ENCODE measurements at regions not wholly inside any gene's neighbourhood (a gene's known extent, or its start where the extent isn't known, plus 50 kb on each side); places are given as distances from the start of the nearest gene placed in this dataset.

DNA sequence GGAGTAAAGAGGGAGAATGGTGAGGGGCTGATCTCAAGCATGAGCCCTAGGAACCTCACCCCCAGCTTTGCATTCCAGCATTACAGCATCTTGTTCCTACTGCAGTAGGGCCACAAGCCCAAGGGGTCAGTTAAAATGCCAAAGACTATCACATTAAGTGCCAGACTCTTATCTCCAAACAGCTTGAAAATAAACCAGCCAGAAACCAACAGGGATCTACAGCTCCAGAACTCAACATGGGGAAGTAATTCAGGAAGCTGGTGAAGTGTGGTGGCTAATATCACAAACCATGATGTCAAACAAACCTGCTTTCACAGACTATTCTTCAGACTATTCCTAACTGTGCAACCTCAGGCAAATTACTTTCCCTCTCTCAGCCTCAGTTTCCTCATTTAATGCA is 278.3 kb downstream of the TNS1 start:
- H3K4me3 ChIP-seq (ENCODE audit: low read depth in 1 of 2, low read length in 2 of 2), result no peak overlapping the region
- H3K36me3 ChIP-seq (ENCODE audit: control insufficient read depth in 2 of 2, insufficient read depth in 2 of 2, low read length in 1 of 2), result no peaks in the 10 kb centered on the region
- H3K4me1 ChIP-seq (ENCODE audit: control insufficient read depth in 2 of 2, insufficient read depth in 2 of 2, low read length in 1 of 2), result no peaks in the 10 kb centered on the region
- no peaks in the 10 kb centered on the region for H3K27me3 ChIP-seq (ENCODE audit: control insufficient read depth in 1 of 2, insufficient read depth in 2 of 2, low read length in 2 of 2)
- no peaks in the 10 kb centered on the region for H3K9me3 ChIP-seq (ENCODE audit: control insufficient read depth in 2 of 2, insufficient read depth in 1 of 2, low read depth in 1 of 2, low read length in 1 of 2)
- H3K27ac ChIP-seq (ENCODE audit: low read depth in 2 of 2, low read length in 1 of 2), result no peak overlapping the region

GRCh38 chr2:217723981-217724380 is 278.8 kb downstream of the TNS1 start:
- 95 to 96% methylated on average over 9 of the region's 9 CpGs for WGBS, 2 donors
- no peak overlapping the region for H3K27ac ChIP-seq (ENCODE audit: low read depth in 2 of 2, low read length in 1 of 2)
- no peaks in the 10 kb centered on the region for H3K9me3 ChIP-seq (ENCODE audit: control insufficient read depth in 2 of 2, insufficient read depth in 1 of 2, low read depth in 1 of 2, low read length in 1 of 2)
- no peaks in the 10 kb centered on the region for H3K36me3 ChIP-seq (ENCODE audit: control insufficient read depth in 2 of 2, insufficient read depth in 2 of 2, low read length in 1 of 2)
- H3K4me3 ChIP-seq (ENCODE audit: low read depth in 1 of 2, low read length in 2 of 2), result no peak overlapping the region
- H3K27me3 ChIP-seq (ENCODE audit: control insufficient read depth in 1 of 2, insufficient read depth in 2 of 2, low read length in 2 of 2), result no peaks in the 10 kb centered on the region
- no peaks in the 10 kb centered on the region for H3K4me1 ChIP-seq (ENCODE audit: control insufficient read depth in 2 of 2, insufficient read depth in 2 of 2, low read length in 1 of 2)

DNA sequence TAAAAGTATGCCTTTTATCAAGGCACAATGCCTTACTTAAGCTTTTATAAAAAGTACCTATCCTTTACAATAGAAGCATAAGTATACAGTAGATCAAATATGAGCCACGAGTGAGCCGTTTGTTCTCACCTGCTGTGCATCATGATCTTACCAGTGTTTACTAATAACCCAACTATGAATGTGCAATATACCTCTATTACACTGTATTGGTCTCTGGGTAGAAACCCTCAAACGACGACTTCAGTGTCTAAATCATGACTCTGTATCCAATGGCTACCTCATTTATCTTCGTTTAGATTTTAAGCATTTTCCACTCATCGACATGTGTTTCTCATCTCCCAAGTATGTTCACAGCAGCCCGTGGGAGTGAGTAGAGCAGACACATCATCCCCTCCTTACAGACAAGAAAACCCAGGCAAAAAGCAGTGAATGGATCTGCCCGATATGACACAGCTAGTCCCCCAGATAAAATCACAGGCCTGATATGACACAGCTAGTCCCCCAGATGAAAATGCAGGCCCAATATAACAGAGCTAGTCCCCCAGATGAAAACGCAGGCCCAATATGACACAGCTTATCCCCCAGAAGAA is 279.8 kb downstream of the TNS1 start:
- Histone ChIP-seq H3K9me3 (ENCODE audit: control insufficient read depth in 2 of 2, insufficient read depth in 1 of 2, low read depth in 1 of 2, low read length in 1 of 2) (no peaks in the 10 kb centered on the region), H3K4me3 (ENCODE audit: low read depth in 1 of 2, low read length in 2 of 2) (no peak overlapping the region), H3K27me3 (ENCODE audit: control insufficient read depth in 1 of 2, insufficient read depth in 2 of 2, low read length in 2 of 2) (no peaks in the 10 kb centered on the region), H3K36me3 (ENCODE audit: control insufficient read depth in 2 of 2, insufficient read depth in 2 of 2, low read length in 1 of 2) (no peaks in the 10 kb centered on the region), H3K27ac (ENCODE audit: low read depth in 2 of 2, low read length in 1 of 2) (no peak overlapping the region), H3K4me1 (ENCODE audit: control insufficient read depth in 2 of 2, insufficient read depth in 2 of 2, low read length in 1 of 2) (no peaks in the 10 kb centered on the region)
- WGBS, 2 donors, result 75 to 81% methylated on average over 9 of the region's 9 CpGs

GRCh38 chr2:217717646-217718045 is 285.1 kb downstream of the TNS1 start:
- Histone ChIP-seq H3K27ac (ENCODE audit: low read depth in 2 of 2, low read length in 1 of 2) (no peak overlapping the region), H3K36me3 (ENCODE audit: control insufficient read depth in 2 of 2, insufficient read depth in 2 of 2, low read length in 1 of 2) (no peaks in the 10 kb centered on the region), H3K4me1 (ENCODE audit: control insufficient read depth in 2 of 2, insufficient read depth in 2 of 2, low read length in 1 of 2) (peaks cover 0 to 10% of the 10 kb centered on the region in 2 donors), H3K9me3 (ENCODE audit: control insufficient read depth in 2 of 2, insufficient read depth in 1 of 2, low read depth in 1 of 2, low read length in 1 of 2) (no peaks in the 10 kb centered on the region), H3K4me3 (ENCODE audit: low read depth in 1 of 2, low read length in 2 of 2) (no peak overlapping the region), H3K27me3 (ENCODE audit: control insufficient read depth in 1 of 2, insufficient read depth in 2 of 2, low read length in 2 of 2) (no peaks in the 10 kb centered on the region)
- WGBS, 2 donors, result 95% methylated on average over 10 of the region's 10 CpGs

DNA sequence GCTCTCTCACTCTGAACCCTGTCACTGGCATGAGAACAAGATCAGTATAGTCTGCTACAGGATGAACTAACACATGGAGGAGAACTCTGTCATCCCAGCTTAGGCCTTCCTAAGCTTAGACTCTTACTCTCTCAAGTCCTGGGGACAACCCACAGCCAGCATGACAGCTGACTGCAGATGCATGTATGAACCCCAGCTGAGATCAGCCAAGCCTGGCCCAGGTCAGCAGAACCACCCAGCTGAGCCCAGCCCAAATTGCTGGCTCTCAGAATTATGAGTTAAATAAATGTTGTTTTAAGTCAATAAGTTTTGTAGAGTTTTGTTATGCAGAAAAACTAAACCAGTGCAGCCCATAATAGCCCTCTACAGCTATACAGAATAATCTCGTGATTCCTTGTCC is 287.3 kb downstream of the TNS1 start:
- H3K27ac ChIP-seq (ENCODE audit: low read depth in 2 of 2, low read length in 1 of 2), result no peak overlapping the region
- WGBS, 2 donors, result 80 to 81% methylated on average over 1 of the region's 1 CpG
- H3K36me3 ChIP-seq (ENCODE audit: control insufficient read depth in 2 of 2, insufficient read depth in 2 of 2, low read length in 1 of 2), result no peaks in the 10 kb centered on the region
- H3K4me1 ChIP-seq (ENCODE audit: control insufficient read depth in 2 of 2, insufficient read depth in 2 of 2, low read length in 1 of 2), result peaks cover 0 to 17% of the 10 kb centered on the region in 2 donors
- no peaks in the 10 kb centered on the region for H3K27me3 ChIP-seq (ENCODE audit: control insufficient read depth in 1 of 2, insufficient read depth in 2 of 2, low read length in 2 of 2)
- no peak overlapping the region for H3K4me3 ChIP-seq (ENCODE audit: low read depth in 1 of 2, low read length in 2 of 2)
- H3K9me3 ChIP-seq (ENCODE audit: control insufficient read depth in 2 of 2, insufficient read depth in 1 of 2, low read depth in 1 of 2, low read length in 1 of 2), result no peaks in the 10 kb centered on the region

DNA sequence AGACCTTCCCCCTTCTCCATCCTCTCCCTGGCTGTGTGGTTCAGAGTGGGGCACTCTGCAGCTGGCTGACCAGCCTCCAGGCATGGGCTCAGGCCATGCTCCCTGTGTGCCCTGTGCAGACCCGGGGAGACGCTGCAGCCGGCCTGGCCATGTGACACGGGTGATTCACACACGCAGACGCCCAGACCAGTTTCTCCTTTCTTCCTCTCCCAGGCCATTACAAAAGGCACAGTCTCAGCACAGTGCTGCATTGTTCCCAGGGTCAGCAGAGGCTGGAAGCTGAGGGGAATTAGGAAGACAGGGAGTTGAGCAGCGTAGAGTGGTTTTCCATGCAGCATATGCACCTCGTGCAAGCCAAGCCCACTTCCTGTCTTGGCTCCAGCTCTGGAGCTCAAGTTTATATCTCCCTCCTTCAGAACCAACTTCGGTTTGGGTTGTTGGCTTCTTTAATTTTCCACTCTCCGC is 288.5 kb downstream of the TNS1 start:
- Histone ChIP-seq H3K27ac (ENCODE audit: low read depth in 2 of 2, low read length in 1 of 2) (peak overlapping the region; percentile 48 to 67), H3K4me1 (ENCODE audit: control insufficient read depth in 2 of 2, insufficient read depth in 2 of 2, low read length in 1 of 2) (peaks cover 0 to 24% of the 10 kb centered on the region in 2 donors)
- 37 to 45% methylated on average over 10 of the region's 10 CpGs for WGBS, 2 donors

GRCh38 chr2:217713395-217714286 is 289.2 kb downstream of the TNS1 start:
- no peaks in the 10 kb centered on the region for H3K9me3 ChIP-seq (ENCODE audit: control insufficient read depth in 2 of 2, insufficient read depth in 1 of 2, low read depth in 1 of 2, low read length in 1 of 2)
- WGBS, 2 donors, result 40 to 42% methylated on average over 16 of the region's 16 CpGs
- H3K27me3 ChIP-seq (ENCODE audit: control insufficient read depth in 1 of 2, insufficient read depth in 2 of 2, low read length in 2 of 2), result no peaks in the 10 kb centered on the region
- H3K27ac ChIP-seq (ENCODE audit: low read depth in 2 of 2, low read length in 1 of 2), result peak overlapping the region; percentile 5 to 70
- no peak overlapping the region for H3K4me3 ChIP-seq (ENCODE audit: low read depth in 1 of 2, low read length in 2 of 2)
- H3K36me3 ChIP-seq (ENCODE audit: control insufficient read depth in 2 of 2, insufficient read depth in 2 of 2, low read length in 1 of 2), result no peaks in the 10 kb centered on the region
- H3K4me1 ChIP-seq (ENCODE audit: control insufficient read depth in 2 of 2, insufficient read depth in 2 of 2, low read length in 1 of 2), result peaks cover 0 to 24% of the 10 kb centered on the region in 2 donors

More for the DNA sequence above, 288.5 kb downstream of the TNS1 start:
- Histone ChIP-seq H3K36me3 (ENCODE audit: control insufficient read depth in 2 of 2, insufficient read depth in 2 of 2, low read length in 1 of 2) (no peaks in the 10 kb centered on the region), H3K9me3 (ENCODE audit: control insufficient read depth in 2 of 2, insufficient read depth in 1 of 2, low read depth in 1 of 2, low read length in 1 of 2) (no peaks in the 10 kb centered on the region), H3K4me3 (ENCODE audit: low read depth in 1 of 2, low read length in 2 of 2) (no peak overlapping the region), H3K27me3 (ENCODE audit: control insufficient read depth in 1 of 2, insufficient read depth in 2 of 2, low read length in 2 of 2) (no peaks in the 10 kb centered on the region)

DNA sequence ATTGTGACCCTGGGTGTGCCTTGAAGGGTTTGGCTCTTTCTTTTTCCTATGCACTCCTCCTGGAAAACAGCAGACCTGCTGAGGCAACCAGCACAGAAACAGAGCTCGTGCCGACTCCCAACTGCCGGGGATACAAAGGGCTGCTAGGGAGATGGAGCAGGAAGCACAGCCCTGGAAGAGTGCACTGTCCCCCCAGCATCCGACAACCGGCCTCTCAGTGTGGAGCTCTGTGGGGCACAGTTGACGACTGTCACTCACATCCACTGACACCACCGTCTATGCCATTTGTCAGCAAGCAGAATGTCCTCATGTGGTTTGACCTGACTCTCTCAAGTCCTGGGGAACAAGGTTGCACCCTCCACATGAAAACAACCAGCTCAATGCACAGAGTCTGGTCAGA is 290.4 kb downstream of the TNS1 start:
- Histone ChIP-seq H3K27me3 (ENCODE audit: control insufficient read depth in 1 of 2, insufficient read depth in 2 of 2, low read length in 2 of 2) (no peaks in the 10 kb centered on the region), H3K4me3 (ENCODE audit: low read depth in 1 of 2, low read length in 2 of 2) (no peak overlapping the region), H3K9me3 (ENCODE audit: control insufficient read depth in 2 of 2, insufficient read depth in 1 of 2, low read depth in 1 of 2, low read length in 1 of 2) (no peaks in the 10 kb centered on the region), H3K36me3 (ENCODE audit: control insufficient read depth in 2 of 2, insufficient read depth in 2 of 2, low read length in 1 of 2) (no peaks in the 10 kb centered on the region), H3K27ac (ENCODE audit: low read depth in 2 of 2, low read length in 1 of 2) (no peak overlapping the region), H3K4me1 (ENCODE audit: control insufficient read depth in 2 of 2, insufficient read depth in 2 of 2, low read length in 1 of 2) (peaks cover 0 to 24% of the 10 kb centered on the region in 2 donors)
- 94% methylated on average over 7 of the region's 7 CpGs for whole genome bisulfite sequencing, 2 donors

DNA sequence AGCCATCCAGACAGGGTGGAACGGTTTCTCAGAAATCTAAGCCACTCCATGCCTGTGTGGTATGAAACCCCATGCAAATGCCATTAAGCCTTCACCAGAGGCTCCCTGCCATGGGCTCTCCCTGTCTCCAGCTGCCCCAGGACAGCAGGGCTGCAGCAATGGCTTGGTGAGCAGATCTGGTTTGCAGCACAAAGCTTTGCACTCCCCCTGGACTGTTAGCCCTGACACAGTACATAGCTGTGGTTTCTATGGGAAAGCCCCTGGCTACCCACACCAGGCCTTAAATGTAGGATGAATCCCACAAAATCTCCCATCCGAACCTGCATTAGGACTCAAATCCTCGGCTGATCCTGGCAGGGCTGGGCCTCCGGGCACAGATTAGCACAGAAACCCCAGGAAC is 291.6 kb downstream of the TNS1 start:
- no peaks in the 10 kb centered on the region for H3K36me3 ChIP-seq (ENCODE audit: control insufficient read depth in 2 of 2, insufficient read depth in 2 of 2, low read length in 1 of 2)
- H3K27ac ChIP-seq (ENCODE audit: low read depth in 2 of 2, low read length in 1 of 2), result peak overlapping the region; percentile 27 to 37
- peaks cover 0 to 29% of the 10 kb centered on the region in 2 donors for H3K4me1 ChIP-seq (ENCODE audit: control insufficient read depth in 2 of 2, insufficient read depth in 2 of 2, low read length in 1 of 2)
- no peaks in the 10 kb centered on the region for H3K9me3 ChIP-seq (ENCODE audit: control insufficient read depth in 2 of 2, insufficient read depth in 1 of 2, low read depth in 1 of 2, low read length in 1 of 2)
- no peaks in the 10 kb centered on the region for H3K27me3 ChIP-seq (ENCODE audit: control insufficient read depth in 1 of 2, insufficient read depth in 2 of 2, low read length in 2 of 2)
- 54 to 61% methylated on average over 4 of the region's 4 CpGs for WGBS, 2 donors
- H3K4me3 ChIP-seq (ENCODE audit: low read depth in 1 of 2, low read length in 2 of 2), result no peak overlapping the region
